RWPE2 (cell line): ENCODE measurements at regions not wholly inside any gene's neighbourhood (a gene's known extent, or its start where the extent isn't known, plus 50 kb on each side); places are given as distances from the start of the nearest gene placed in this dataset.

Source experiments
- ATAC-seq: fragments of 200-7000 bp; cut with Tn5 transposase; 3 replicates; pipeline ENCODE4 v1.9.1; 2021; ENCODE audit warnings: low read depth
- DNase-seq: peaks from one replicate; pipeline ENCODE4 v3.0.0-alpha.2; 2020; ENCODE audit warnings: low spot score
- H3K27ac ChIP-seq: fragments of 450-650 bp; 2 replicates; pipeline ENCODE4 v1.5.1; 2017; ENCODE audit warnings: mild to moderate bottlenecking; ENCODE audit not compliant: poor library complexity, severe bottlenecking
- H3K27me3 ChIP-seq: fragments of 250-450 bp; sonication (Bioruptor Pico); 2 replicates; pipeline ENCODE4 v1.5.1; 2021; ENCODE audit warnings: mild to moderate bottlenecking, moderate library complexity; ENCODE audit not compliant: insufficient read depth, poor library complexity, severe bottlenecking
- H3K36me3 ChIP-seq: fragments of 250-450 bp; sonication (Bioruptor Pico); 2 replicates; pipeline ENCODE4 v1.5.1; 2020; ENCODE audit warnings: low read depth, mild to moderate bottlenecking, moderate library complexity
- H3K4me1 ChIP-seq: fragments of 250-450 bp; sonication (Bioruptor Pico); 2 replicates; pipeline ENCODE4 v1.5.1; 2021; ENCODE audit warnings: mild to moderate bottlenecking, moderate library complexity; ENCODE audit not compliant: insufficient read depth, poor library complexity, severe bottlenecking
- H3K4me3 ChIP-seq: fragments of 250-450 bp; sonication (Bioruptor Pico); 2 replicates; pipeline ENCODE4 v1.5.1; 2021; ENCODE audit warnings: mild to moderate bottlenecking, moderate library complexity; ENCODE audit not compliant: severe bottlenecking
- H3K9me3 ChIP-seq: fragments of 250-450 bp; sonication (Bioruptor Pico); 2 replicates; pipeline ENCODE4 v1.5.1; 2021; ENCODE audit warnings: mild to moderate bottlenecking, moderate library complexity; ENCODE audit not compliant: severe bottlenecking
- TF ChIP-seq, protein P1 (sequence below): fragments of 450-650 bp; IDR thresholded peaks from one replicate; pipeline ENCODE4 v1.5.1; 2017; ENCODE audit warnings: mild to moderate bottlenecking, moderate library complexity; ENCODE audit not compliant: poor library complexity, severe bottlenecking

DNA sequence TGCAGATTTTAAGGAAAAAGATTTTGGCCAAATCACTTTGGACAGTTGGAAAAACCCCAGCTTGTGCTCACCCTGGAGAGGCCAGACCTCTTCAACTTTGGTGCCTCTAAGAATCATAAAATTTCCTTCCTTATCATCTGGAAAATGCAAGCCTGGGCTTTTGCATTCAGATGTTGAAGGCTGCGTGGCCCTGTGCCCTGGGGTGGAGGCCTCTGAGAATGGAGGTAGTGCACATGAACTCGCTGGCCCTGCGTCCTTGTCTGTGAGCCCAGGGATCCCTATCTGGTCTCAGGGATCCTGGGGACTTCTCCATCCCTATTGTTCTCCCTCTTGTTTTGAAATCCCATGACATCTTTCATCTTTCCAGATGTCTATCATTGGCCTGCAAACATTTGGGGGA, 64.6 kb upstream of the ARNT2 start:
- Histone ChIP-seq H3K36me3 (no peaks in the 10 kb centered on the region), H3K27me3 (peaks cover 61% of the 10 kb centered on the region), H3K4me1 (no peaks in the 10 kb centered on the region), H3K27ac (no peak overlapping the region), H3K4me3 (no peak overlapping the region), H3K9me3 (no peaks in the 10 kb centered on the region)
- ATAC-seq (no peak), DNase-seq (no peak)
- TF ChIP-seq, protein P1, sequence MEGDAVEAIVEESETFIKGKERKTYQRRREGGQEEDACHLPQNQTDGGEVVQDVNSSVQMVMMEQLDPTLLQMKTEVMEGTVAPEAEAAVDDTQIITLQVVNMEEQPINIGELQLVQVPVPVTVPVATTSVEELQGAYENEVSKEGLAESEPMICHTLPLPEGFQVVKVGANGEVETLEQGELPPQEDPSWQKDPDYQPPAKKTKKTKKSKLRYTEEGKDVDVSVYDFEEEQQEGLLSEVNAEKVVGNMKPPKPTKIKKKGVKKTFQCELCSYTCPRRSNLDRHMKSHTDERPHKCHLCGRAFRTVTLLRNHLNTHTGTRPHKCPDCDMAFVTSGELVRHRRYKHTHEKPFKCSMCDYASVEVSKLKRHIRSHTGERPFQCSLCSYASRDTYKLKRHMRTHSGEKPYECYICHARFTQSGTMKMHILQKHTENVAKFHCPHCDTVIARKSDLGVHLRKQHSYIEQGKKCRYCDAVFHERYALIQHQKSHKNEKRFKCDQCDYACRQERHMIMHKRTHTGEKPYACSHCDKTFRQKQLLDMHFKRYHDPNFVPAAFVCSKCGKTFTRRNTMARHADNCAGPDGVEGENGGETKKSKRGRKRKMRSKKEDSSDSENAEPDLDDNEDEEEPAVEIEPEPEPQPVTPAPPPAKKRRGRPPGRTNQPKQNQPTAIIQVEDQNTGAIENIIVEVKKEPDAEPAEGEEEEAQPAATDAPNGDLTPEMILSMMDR: no peak

DNA sequence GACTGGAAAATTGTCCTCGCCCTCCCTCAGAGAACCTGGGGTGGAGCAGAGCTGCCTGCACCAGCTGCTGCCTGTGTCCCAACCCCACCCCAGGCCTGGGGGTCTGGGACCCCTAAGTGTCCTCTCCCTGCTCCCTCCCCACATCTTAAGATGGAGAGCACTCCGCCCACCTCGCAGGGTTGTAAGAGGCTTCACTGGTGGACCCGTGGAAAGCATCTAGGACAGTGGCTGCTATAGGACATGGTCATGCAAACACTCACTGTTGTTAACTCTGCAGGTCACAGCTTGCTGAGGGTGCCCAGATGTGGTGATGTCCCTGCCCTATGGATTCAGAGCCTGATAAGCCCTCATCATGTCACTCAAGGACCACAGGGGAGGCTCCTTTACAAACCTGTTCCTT, 62.0 kb upstream of the ARNT2 start:
- H3K4me3 ChIP-seq: no peak overlapping the region
- TF ChIP-seq, protein P1: no peak
- no peaks in the 10 kb centered on the region for H3K9me3 ChIP-seq
- no peaks in the 10 kb centered on the region for H3K36me3 ChIP-seq
- peaks cover 74% of the 10 kb centered on the region for H3K27me3 ChIP-seq
- H3K27ac ChIP-seq: no peak overlapping the region
- no peak for ATAC-seq
- DNase-seq: no peak
- no peaks in the 10 kb centered on the region for H3K4me1 ChIP-seq

DNA sequence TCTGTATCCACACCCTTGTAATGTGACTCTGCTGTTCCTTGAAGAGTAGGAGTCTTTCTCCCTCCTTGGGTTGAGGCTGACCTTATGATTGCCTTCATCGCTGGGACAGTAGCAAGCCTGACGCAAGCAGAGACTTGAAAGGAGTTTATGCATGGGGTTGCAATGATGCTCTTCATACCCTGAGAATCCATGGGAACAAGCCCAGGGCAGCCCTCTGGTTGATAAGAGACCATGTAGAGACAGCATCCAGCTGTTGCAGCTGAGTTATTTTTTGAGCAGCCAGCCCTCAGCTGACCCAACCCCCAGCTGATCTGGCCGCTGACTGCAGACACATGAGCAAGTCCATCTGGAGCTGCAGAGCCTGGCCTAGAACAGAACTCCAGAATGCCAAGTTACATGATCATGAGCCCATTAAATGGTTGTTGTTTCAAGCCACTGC, 60.6 kb upstream of the ARNT2 start:
- no peaks in the 10 kb centered on the region for H3K4me1 ChIP-seq
- no peaks in the 10 kb centered on the region for H3K36me3 ChIP-seq
- H3K27ac ChIP-seq: no peak overlapping the region
- peaks cover 77% of the 10 kb centered on the region for H3K27me3 ChIP-seq
- TF ChIP-seq, protein P1: no peak
- no peak overlapping the region for H3K4me3 ChIP-seq
- no peak for ATAC-seq
- H3K9me3 ChIP-seq: no peaks in the 10 kb centered on the region
- no peak for DNase-seq

DNA sequence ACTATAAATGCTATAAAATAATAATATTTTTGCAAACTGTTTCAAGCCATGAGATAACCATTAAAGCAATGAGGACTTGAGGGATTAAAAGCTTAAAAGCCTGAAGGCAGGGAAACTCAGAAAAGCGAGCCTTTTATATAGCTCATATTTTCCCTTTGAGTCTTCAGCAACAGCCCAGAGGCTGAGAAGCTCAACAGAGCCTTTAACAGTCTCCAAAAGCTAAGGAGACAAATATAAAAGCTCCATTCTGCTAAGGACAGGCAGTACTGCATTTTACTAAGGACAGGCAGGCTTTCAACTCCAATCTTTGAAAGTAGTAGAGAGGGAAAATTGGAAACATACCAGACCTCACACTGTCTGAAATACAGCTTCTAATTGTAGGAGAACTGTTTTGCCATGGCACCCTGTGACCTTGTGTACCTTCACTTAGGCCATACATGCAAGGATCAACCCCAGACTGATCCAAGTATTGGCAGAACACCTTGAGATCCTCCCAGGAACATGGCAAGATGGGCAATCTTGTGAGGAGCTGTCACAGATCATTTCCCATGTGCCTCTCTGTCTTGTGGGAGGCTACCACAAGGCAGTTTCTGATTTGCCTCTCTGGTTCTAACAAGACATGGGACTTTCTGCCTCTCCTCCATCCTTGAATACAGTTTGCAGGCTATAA, 53.1 kb upstream of the ARNT2 start:
- H3K9me3 ChIP-seq: no peaks in the 10 kb centered on the region
- no peak overlapping the region for H3K27ac ChIP-seq
- no peak for DNase-seq
- no peaks in the 10 kb centered on the region for H3K36me3 ChIP-seq
- TF ChIP-seq, protein P1: no peak
- no peaks in the 10 kb centered on the region for H3K4me1 ChIP-seq
- H3K4me3 ChIP-seq: no peak overlapping the region
- peaks cover 81% of the 10 kb centered on the region for H3K27me3 ChIP-seq
- ATAC-seq: no peak
